ENCODE measurements at regions not wholly inside any gene's neighbourhood (a gene's known extent, or its start where the extent isn't known, plus 50 kb on each side); places are given as distances from the start of the nearest gene placed in this dataset.

DNA sequence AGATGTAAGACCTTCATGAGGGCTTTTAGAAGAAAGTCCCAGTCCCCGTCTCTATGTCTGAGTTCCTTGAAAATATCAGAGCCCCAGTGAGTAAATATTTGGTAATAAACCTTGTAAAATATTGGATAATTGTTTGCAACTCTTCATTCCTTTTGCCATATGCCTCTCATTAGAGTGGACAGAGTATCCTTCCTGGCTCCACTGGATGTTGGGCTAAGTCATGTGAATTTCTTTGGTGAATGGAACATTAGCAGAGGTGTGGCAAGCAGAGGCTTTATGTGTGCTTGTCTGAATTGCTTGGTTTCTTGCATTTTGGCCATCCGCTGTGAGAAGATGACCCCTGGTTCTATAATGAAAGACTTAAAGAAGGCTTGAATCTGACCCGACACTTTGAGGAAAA, 490.3 kb downstream of the METTL15 start:
- DNase-seq (ENCODE audit: low read depth), result no peak
- Histone ChIP-seq H3K36me3 (ENCODE audit: control insufficient read depth, insufficient read depth, low read length) (no peaks in the 10 kb centered on the region), H3K4me3 (ENCODE audit: low read depth, low read length) (no peak overlapping the region), H3K27me3 (ENCODE audit: control insufficient read depth, insufficient read depth, low read length) (no peaks in the 10 kb centered on the region)
- ChIA-PET CTCF (no interaction called here), POLR2A (no interaction called here)
- TF ChIP-seq, protein P1, sequence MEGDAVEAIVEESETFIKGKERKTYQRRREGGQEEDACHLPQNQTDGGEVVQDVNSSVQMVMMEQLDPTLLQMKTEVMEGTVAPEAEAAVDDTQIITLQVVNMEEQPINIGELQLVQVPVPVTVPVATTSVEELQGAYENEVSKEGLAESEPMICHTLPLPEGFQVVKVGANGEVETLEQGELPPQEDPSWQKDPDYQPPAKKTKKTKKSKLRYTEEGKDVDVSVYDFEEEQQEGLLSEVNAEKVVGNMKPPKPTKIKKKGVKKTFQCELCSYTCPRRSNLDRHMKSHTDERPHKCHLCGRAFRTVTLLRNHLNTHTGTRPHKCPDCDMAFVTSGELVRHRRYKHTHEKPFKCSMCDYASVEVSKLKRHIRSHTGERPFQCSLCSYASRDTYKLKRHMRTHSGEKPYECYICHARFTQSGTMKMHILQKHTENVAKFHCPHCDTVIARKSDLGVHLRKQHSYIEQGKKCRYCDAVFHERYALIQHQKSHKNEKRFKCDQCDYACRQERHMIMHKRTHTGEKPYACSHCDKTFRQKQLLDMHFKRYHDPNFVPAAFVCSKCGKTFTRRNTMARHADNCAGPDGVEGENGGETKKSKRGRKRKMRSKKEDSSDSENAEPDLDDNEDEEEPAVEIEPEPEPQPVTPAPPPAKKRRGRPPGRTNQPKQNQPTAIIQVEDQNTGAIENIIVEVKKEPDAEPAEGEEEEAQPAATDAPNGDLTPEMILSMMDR (IDR thresholded peaks at IDR 0.05; ENCODE audit: insufficient read depth, low read depth, low read length), result no peak

- DNase-seq (ENCODE audit: low read depth), result no peak
- CTCF ChIA-PET, result no interaction called here
- POLR2A ChIA-PET, result no interaction called here
- Histone ChIP-seq H3K4me3 (ENCODE audit: low read depth, low read length) (no peak overlapping the region), H3K27me3 (ENCODE audit: control insufficient read depth, insufficient read depth, low read length) (no peaks in the 10 kb centered on the region), H3K36me3 (ENCODE audit: control insufficient read depth, insufficient read depth, low read length) (no peaks in the 10 kb centered on the region)
- TF ChIP-seq, protein P1 (IDR thresholded peaks at IDR 0.05; ENCODE audit: insufficient read depth, low read depth, low read length), result no peak
Measured at GRCh38 chr11:28596816-28597215, 488.6 kb downstream of the METTL15 start.

DNA sequence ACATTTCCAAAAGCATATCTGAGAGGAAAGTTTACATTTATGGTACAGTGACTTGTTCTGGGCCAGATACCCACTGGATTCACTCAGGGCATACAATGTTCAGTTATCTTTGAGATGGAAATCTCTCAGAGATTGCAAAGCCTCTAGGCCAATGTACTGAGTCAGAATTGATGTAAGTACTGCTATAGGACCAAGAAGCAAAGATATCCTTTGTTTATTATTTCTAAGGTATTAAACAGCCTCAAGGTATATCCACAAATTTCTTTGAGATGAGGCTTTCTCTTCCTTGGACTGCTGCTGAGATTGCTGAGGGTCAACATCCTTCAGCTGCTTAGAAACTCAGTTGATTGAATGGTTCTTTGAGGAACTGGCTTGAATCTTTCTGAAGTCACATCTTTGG, 484.0 kb downstream of the METTL15 start:
- H3K36me3 ChIP-seq (ENCODE audit: control insufficient read depth, insufficient read depth, low read length), result no peaks in the 10 kb centered on the region
- CTCF ChIA-PET, result interaction anchor here (1.0 kb wide), 1 partner anchor 15 kb away, joined by 3 read pairs; no protein-coding TSS in a partner anchor
- POLR2A ChIA-PET, result no interaction called here

DNA sequence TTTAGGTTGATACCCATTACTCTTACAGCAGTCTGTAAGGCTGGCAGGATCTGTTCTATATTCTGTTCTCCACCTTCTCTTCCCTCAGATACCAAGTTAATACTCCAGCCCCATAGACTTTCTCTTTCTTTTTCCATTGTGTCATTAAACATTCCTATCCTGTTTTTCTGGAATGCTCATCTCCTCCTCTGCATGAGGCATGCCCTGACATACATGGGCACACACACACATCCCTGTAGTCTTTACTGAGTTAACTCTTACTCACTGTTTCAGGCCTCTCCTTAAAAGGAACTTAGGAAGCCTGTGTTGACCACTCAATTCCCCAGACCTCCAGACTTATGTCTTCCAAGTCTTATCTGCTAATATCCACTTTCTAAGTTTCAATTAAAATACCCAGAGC, 476.8 kb downstream of the METTL15 start:
- CTCF ChIA-PET, result no interaction called here

More for the DNA sequence above, 484.0 kb downstream of the METTL15 start:
- Histone ChIP-seq H3K4me3 (ENCODE audit: low read depth, low read length) (no peak overlapping the region), H3K27me3 (ENCODE audit: control insufficient read depth, insufficient read depth, low read length) (no peaks in the 10 kb centered on the region)
- TF ChIP-seq, protein P1 (IDR thresholded peaks at IDR 0.05; ENCODE audit: insufficient read depth, low read depth, low read length), result no peak
- no peak for DNase-seq (ENCODE audit: low read depth)

DNA sequence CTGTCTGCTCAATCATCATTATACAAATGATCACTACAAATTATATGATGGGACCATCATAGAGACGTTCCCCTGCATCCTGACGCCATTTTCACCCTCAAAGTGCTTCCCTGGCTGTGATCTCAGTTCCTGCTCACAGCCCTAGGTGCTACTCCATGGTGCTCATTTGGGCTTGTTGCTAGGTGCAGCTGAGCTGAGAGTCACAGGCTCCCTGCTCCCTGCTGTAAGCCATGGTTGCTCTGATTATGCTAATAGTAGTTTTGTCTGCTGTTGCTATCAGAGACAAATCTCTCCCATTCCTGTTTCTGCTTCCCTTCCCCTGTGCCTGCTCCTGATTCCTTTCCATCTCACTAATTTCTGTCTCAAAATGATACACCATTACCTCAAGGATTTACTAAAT, 474.3 kb downstream of the METTL15 start:
- no peak for DNase-seq (ENCODE audit: low read depth)
- H3K27me3 ChIP-seq (ENCODE audit: control insufficient read depth, insufficient read depth, low read length), result no peaks in the 10 kb centered on the region
- ChIA-PET CTCF (interaction anchor here (0.6 to 1.2 kb wide), 2 partner anchors 9 to 111 kb away, joined by 3 read pairs; no protein-coding TSS in a partner anchor), POLR2A (no interaction called here)
- no peaks in the 10 kb centered on the region for H3K36me3 ChIP-seq (ENCODE audit: control insufficient read depth, insufficient read depth, low read length)
- TF ChIP-seq, protein P1 (IDR thresholded peaks at IDR 0.05; ENCODE audit: insufficient read depth, low read depth, low read length), result no peak
- no peak overlapping the region for H3K4me3 ChIP-seq (ENCODE audit: low read depth, low read length)

More for the DNA sequence above, 476.8 kb downstream of the METTL15 start:
- DNase-seq (ENCODE audit: low read depth), result no peak
- no peak overlapping the region for H3K4me3 ChIP-seq (ENCODE audit: low read depth, low read length)
- no peaks in the 10 kb centered on the region for H3K27me3 ChIP-seq (ENCODE audit: control insufficient read depth, insufficient read depth, low read length)
- TF ChIP-seq, protein P1 (IDR thresholded peaks at IDR 0.05; ENCODE audit: insufficient read depth, low read depth, low read length), result no peak
- POLR2A ChIA-PET, result no interaction called here
- H3K36me3 ChIP-seq (ENCODE audit: control insufficient read depth, insufficient read depth, low read length), result no peaks in the 10 kb centered on the region
